WTC11 (cell line): ENCODE measurements at regions not wholly inside any gene's neighbourhood (a gene's known extent, or its start where the extent isn't known, plus 50 kb on each side); places are given as distances from the start of the nearest gene placed in this dataset.

Experiments used
- ATAC-seq: fragments of 200-7000 bp; cut with Tn5 transposase; 2 replicates; pipeline ENCODE4 v1.10.0; 2021; ENCODE audit warnings: mild to moderate bottlenecking, moderate library complexity
- CTCF ChIA-PET: fragments of 300-600 bp; sonication (Branson Sonifier 250); formaldehyde crosslinking; loops from one replicate; lab custom pipeline; 2021; ENCODE audit warnings: antibody characterized with exemption; lab: Charles Lee
- POLR2A ChIA-PET: fragments of 350-600 bp; sonication (Branson Sonifier 250); formaldehyde crosslinking; loops from one replicate; lab custom pipeline; 2021; ENCODE audit warnings: antibody characterized with exemption; lab: Charles Lee
- DNase-seq: peaks from one replicate; pipeline ENCODE4 v3.0.0; 2021; ENCODE audit warnings: low spot score
- H3K27ac Mint-ChIP-seq: 2 replicates; pipeline ENCODE4 v1.8.0; 2021; ENCODE audit warnings: mixed read lengths
- H3K27me3 Mint-ChIP-seq: 2 replicates; pipeline ENCODE4 v1.8.0; 2021; ENCODE audit warnings: low read depth, mild to moderate bottlenecking, moderate library complexity, mixed read lengths
- H3K36me3 Mint-ChIP-seq: 2 replicates; pipeline ENCODE4 v1.8.0; 2021; ENCODE audit warnings: mixed read lengths
- H3K4me1 Mint-ChIP-seq: 2 replicates; pipeline ENCODE4 v1.8.0; 2022; ENCODE audit warnings: mixed read lengths
- H3K4me3 Mint-ChIP-seq: 2 replicates; pipeline ENCODE4 v1.8.0; 2021; ENCODE audit warnings: mild to moderate bottlenecking, moderate library complexity, mixed read lengths
- H3K9me3 Mint-ChIP-seq: 2 replicates; pipeline ENCODE4 v1.8.0; 2021; ENCODE audit warnings: mixed read lengths
- AFF4 ChIP-seq: sonication (generic); formaldehyde crosslinking; IDR thresholded peaks from 2 replicates; pipeline ENCODE4 v1.8.1; 2023; ENCODE audit warnings: mild to moderate bottlenecking, missing genetic modification reagents, borderline replicate concordance
- AR ChIP-seq: fragments of 250-450 bp; sonication (Bioruptor Pico); IDR thresholded peaks from 2 replicates; pipeline ENCODE4 v1.9.0; 2021; ENCODE audit warnings: mild to moderate bottlenecking
- ATF2 ChIP-seq: sonication (generic); formaldehyde crosslinking; IDR thresholded peaks from 2 replicates; pipeline ENCODE4 v1.8.1; 2022; ENCODE audit warnings: low read depth, missing genetic modification reagents, borderline replicate concordance
- CBFB ChIP-seq: sonication (generic); formaldehyde crosslinking; IDR thresholded peaks from 2 replicates; pipeline ENCODE4 v1.8.1; 2022; ENCODE audit warnings: mild to moderate bottlenecking, low read depth, missing genetic modification reagents
- ELF4 ChIP-seq: sonication (generic); formaldehyde crosslinking; IDR thresholded peaks from 2 replicates; pipeline ENCODE4 v1.8.1; 2022; ENCODE audit warnings: low read depth, mild to moderate bottlenecking, moderate library complexity, missing genetic modification reagents
- ESRRA ChIP-seq: sonication (generic); formaldehyde crosslinking; IDR thresholded peaks from 2 replicates; pipeline ENCODE4 v1.8.1; 2022; ENCODE audit warnings: mild to moderate bottlenecking, missing genetic modification reagents, borderline replicate concordance
- ETV6 ChIP-seq: sonication (generic); formaldehyde crosslinking; IDR thresholded peaks from 2 replicates; pipeline ENCODE4 v1.8.1; 2022; ENCODE audit warnings: mild to moderate bottlenecking, missing genetic modification reagents
- FOXJ3 ChIP-seq: sonication (generic); formaldehyde crosslinking; IDR thresholded peaks from 2 replicates; pipeline ENCODE4 v1.9.0; 2021; ENCODE audit warnings: missing genetic modification reagents, mild to moderate bottlenecking, borderline replicate concordance
- GTF2I ChIP-seq: fragments of 250-450 bp; sonication (Bioruptor Pico); conservative IDR thresholded peaks from 2 replicates; pipeline ENCODE4 v1.4.0; 2021; ENCODE audit warnings: mild to moderate bottlenecking
- IRF1 ChIP-seq: sonication (generic); formaldehyde crosslinking; IDR thresholded peaks from 2 replicates; pipeline ENCODE4 v1.8.0; 2023; ENCODE audit warnings: missing genetic modification reagents
- MAX ChIP-seq: sonication (generic); formaldehyde crosslinking; IDR thresholded peaks from 2 replicates; pipeline ENCODE4 v1.8.0; 2022; ENCODE audit warnings: mild to moderate bottlenecking, missing genetic modification reagents
- NFATC4 ChIP-seq: fragments of 250-450 bp; sonication (Bioruptor Pico); IDR thresholded peaks from 2 replicates; pipeline ENCODE4 v1.9.0; 2021; ENCODE audit warnings: mild to moderate bottlenecking
- NFYB ChIP-seq: sonication (generic); formaldehyde crosslinking; conservative IDR thresholded peaks from 2 replicates; pipeline ENCODE4 v1.8.0; 2022; ENCODE audit warnings: low read depth, missing genetic modification reagents
- NR2C2 ChIP-seq: sonication (generic); formaldehyde crosslinking; IDR thresholded peaks from 2 replicates; pipeline ENCODE4 v1.8.0; 2022; ENCODE audit warnings: mild to moderate bottlenecking, missing genetic modification reagents
- NR3C1 ChIP-seq: sonication (generic); formaldehyde crosslinking; conservative IDR thresholded peaks from 2 replicates; pipeline ENCODE4 v1.8.1; 2023; ENCODE audit warnings: low read depth, mild to moderate bottlenecking, missing genetic modification reagents
- SMAD4 ChIP-seq: sonication (generic); formaldehyde crosslinking; IDR thresholded peaks from 2 replicates; pipeline ENCODE4 v1.8.0; 2022; ENCODE audit warnings: mild to moderate bottlenecking, missing genetic modification reagents
- ZNF121 ChIP-seq: sonication (generic); formaldehyde crosslinking; IDR thresholded peaks from 2 replicates; pipeline ENCODE4 v1.8.0; 2023; ENCODE audit warnings: missing genetic modification reagents
- ZNF219 ChIP-seq: sonication (generic); formaldehyde crosslinking; IDR thresholded peaks from 2 replicates; pipeline ENCODE4 v1.8.0; 2023; ENCODE audit warnings: missing genetic modification reagents, mild to moderate bottlenecking, borderline replicate concordance
- ZNF232 ChIP-seq: sonication (generic); formaldehyde crosslinking; IDR thresholded peaks from 2 replicates; pipeline ENCODE4 v1.8.0; 2022; ENCODE audit warnings: mild to moderate bottlenecking, missing genetic modification reagents
- ZNF396 ChIP-seq: fragments of 250-450 bp; sonication (Bioruptor Pico); IDR thresholded peaks from 2 replicates; pipeline ENCODE4 v1.8.0; 2021; ENCODE audit warnings: mild to moderate bottlenecking, moderate library complexity, borderline replicate concordance
- ZNF532 ChIP-seq: fragments of 250-450 bp; sonication (Bioruptor Pico); IDR thresholded peaks from 2 replicates; pipeline ENCODE4 v1.9.0; 2021; ENCODE audit warnings: mild to moderate bottlenecking, borderline replicate concordance

- no peak overlapping the region for H3K27ac Mint-ChIP-seq
- ATAC-seq (no peak), DNase-seq (no peak)
- H3K4me3 Mint-ChIP-seq = no peak overlapping the region
- CTCF ChIA-PET = no interaction called here
- H3K27me3 Mint-ChIP-seq = peaks cover under 1% of the 10 kb centered on the region; the same call in 1 of the 2 replicates
- no peaks in the 10 kb centered on the region; the same call in 1 of the 2 replicates for H3K9me3 Mint-ChIP-seq
- no peaks in the 10 kb centered on the region for H3K36me3 Mint-ChIP-seq
- TF ChIP-seq SMAD4 (no peak), ZNF532 (no peak), NR3C1 (CRISPR knock-in tag) (no peak), NFYB (no peak), ELF4 (CRISPR knock-in tag) (no peak), NR2C2 (CRISPR knock-in tag) (no peak), CBFB (CRISPR knock-in tag) (no peak), IRF1 (no peak), ZNF219 (CRISPR knock-in tag) (no peak), FOXJ3 (no peak), MAX (CRISPR knock-in tag) (no peak), ZNF232 (CRISPR knock-in tag) (no peak)
- POLR2A ChIA-PET = no interaction called here
- H3K4me1 Mint-ChIP-seq = peaks cover 5% of the 10 kb centered on the region
These were observed 105.2 kb upstream of the OTOS start for GRCh38 chr2:240245706-240246105.

GRCh38 chr2:240246173-240246820, 105.8 kb upstream of the OTOS start:
- ChIA-PET CTCF (interaction anchor here (1.5 kb wide), 1 partner anchor 10 kb away, joined by 4 read pairs; no protein-coding TSS in a partner anchor), POLR2A (no interaction called here)
- no peak overlapping the region; the same call in 1 of the 2 replicates for H3K27ac Mint-ChIP-seq
- no peak for TF ChIP-seq GTF2I (CRISPR knock-in tag)
- no peak for TF ChIP-seq NR3C1 (CRISPR knock-in tag)
- no peak for TF ChIP-seq AFF4 (CRISPR knock-in tag)
- TF ChIP-seq ZNF396 (CRISPR knock-in tag) = no peak
- TF ChIP-seq AR (CRISPR knock-in tag) = no peak
- no peak for TF ChIP-seq NFATC4 (CRISPR knock-in tag)
- no peak for TF ChIP-seq ZNF121 (CRISPR knock-in tag)
- no peak for TF ChIP-seq ETV6 (CRISPR knock-in tag)
- TF ChIP-seq ESRRA (CRISPR knock-in tag) = no peak
- TF ChIP-seq ATF2 (CRISPR knock-in tag) = no peak

More at GRCh38 chr2:240246173-240246820, 105.8 kb upstream of the OTOS start:
- no peak for ATAC-seq
- Mint-ChIP-seq H3K27me3 (no peaks in the 10 kb centered on the region), H3K4me3 (no peak overlapping the region), H3K36me3 (no peaks in the 10 kb centered on the region), H3K4me1 (peaks cover 5% of the 10 kb centered on the region), H3K9me3 (no peaks in the 10 kb centered on the region; the same call in 1 of the 2 replicates)
- DNase-seq = no peak
